Hematopoietic multipotent progenitor cell treated with erythropoietin and hydrocortisone succinate and interleukin-3 and kit ligand, for 15 days (in vitro differentiated cells): ENCODE measurements at regions not wholly inside any gene's neighbourhood (a gene's known extent, or its start where the extent isn't known, plus 50 kb on each side); places are given as distances from the start of the nearest gene placed in this dataset.
A peak's percentile ranks its signal among the peaks of the same experiment; 100 is the strongest.
"Not testable (repeated sequence)": the region's sequence is repeated elsewhere in the genome, so short reads cannot be mapped to it uniquely, and the experiment has no call there.

ENCODE experiments used
- DNase-seq: peaks from one replicate; pipeline ENCODE4 v3.0.0-alpha.2; 2015; ENCODE audit warnings: low spot score

- DNase-seq = no peak
Measured at GRCh38 chr4:159736411-159736810, 633.5 kb downstream of the RAPGEF2 start.

GRCh38 chr4:159743971-159744370 lies 641.1 kb downstream of the RAPGEF2 start:
- no peak for DNase-seq

- no peak for DNase-seq
Measured at GRCh38 chr4:159747983-159748382, 645.1 kb downstream of the RAPGEF2 start.

- DNase-seq = no peak
Measured at GRCh38 chr4:159748834-159749444, 646.1 kb downstream of the RAPGEF2 start.

- no peak for DNase-seq
Measured at GRCh38 chr4:159757499-159757898, 654.6 kb downstream of the RAPGEF2 start.

- no peak for DNase-seq
Measured at GRCh38 chr4:159758061-159758460, 655.2 kb downstream of the RAPGEF2 start.

GRCh38 chr4:159762672-159763071 lies 659.8 kb downstream of the RAPGEF2 start:
- no peak for DNase-seq

- peak; percentile 6 for DNase-seq
Measured at GRCh38 chr4:159764343-159764952, 661.6 kb downstream of the RAPGEF2 start.

- DNase-seq = no peak
Measured at GRCh38 chr4:159765382-159765781, 662.5 kb downstream of the RAPGEF2 start.

GRCh38 chr4:159766241-159766640 lies 663.4 kb downstream of the RAPGEF2 start:
- DNase-seq = no peak

GRCh38 chr4:159767406-159767805 lies 664.5 kb downstream of the RAPGEF2 start:
- DNase-seq = no peak

GRCh38 chr4:159768016-159768415 lies 665.1 kb downstream of the RAPGEF2 start:
- DNase-seq = no peak

GRCh38 chr4:159770401-159770800 lies 667.5 kb downstream of the RAPGEF2 start:
- DNase-seq = no peak

- DNase-seq = no peak
Measured at GRCh38 chr4:159770969-159771368, 668.1 kb downstream of the RAPGEF2 start.

GRCh38 chr4:159776961-159777360 lies 674.1 kb downstream of the RAPGEF2 start:
- DNase-seq = no peak

- DNase-seq = no peak
Measured at GRCh38 chr4:159777689-159778088, 674.8 kb downstream of the RAPGEF2 start.

- no peak for DNase-seq
Measured at GRCh38 chr4:159778298-159778697, 675.4 kb downstream of the RAPGEF2 start.

GRCh38 chr4:159779716-159780115 lies 676.8 kb downstream of the RAPGEF2 start:
- DNase-seq = no peak

GRCh38 chr4:159780196-159780922 lies 677.5 kb downstream of the RAPGEF2 start:
- no peak for DNase-seq

- DNase-seq = no peak
Measured at GRCh38 chr4:159787901-159788300, 685.0 kb downstream of the RAPGEF2 start.

GRCh38 chr4:159791334-159791733 lies 688.5 kb downstream of the RAPGEF2 start:
- no peak for DNase-seq

GRCh38 chr4:159804592-159804991 lies 701.7 kb downstream of the RAPGEF2 start:
- DNase-seq = not testable (repeated sequence)

- DNase-seq = no peak
Measured at GRCh38 chr4:159823743-159824142, 720.9 kb downstream of the RAPGEF2 start.
